Progenitor cell of endocrine pancreas (in vitro differentiated cells): ENCODE measurements at regions not wholly inside any gene's neighbourhood (a gene's known extent, or its start where the extent isn't known, plus 50 kb on each side); places are given as distances from the start of the nearest gene placed in this dataset.

Experiments used
- DNase-seq: peaks from one replicate; pipeline ENCODE4 v3.0.0; 2021; ENCODE audit warnings: low spot score; ENCODE audit not compliant: unreplicated experiment
- H3K27ac Mint-ChIP-seq: 2 replicates; pipeline ENCODE4 v1.8.0; 2021; ENCODE audit warnings: mild to moderate bottlenecking, moderate library complexity, mixed read lengths
- H3K27me3 Mint-ChIP-seq: 2 replicates; pipeline ENCODE4 v1.8.0; 2021; ENCODE audit warnings: mixed read lengths
- H3K36me3 Mint-ChIP-seq: 2 replicates; pipeline ENCODE4 v1.8.0; 2022; ENCODE audit warnings: mixed read lengths; ENCODE audit not compliant: insufficient read depth
- H3K4me1 Mint-ChIP-seq: 2 replicates; pipeline ENCODE4 v1.8.0; 2021; ENCODE audit warnings: low read depth, mixed read lengths
- H3K4me3 Mint-ChIP-seq: 2 replicates; pipeline ENCODE4 v1.8.0; 2021; ENCODE audit warnings: low read depth, mild to moderate bottlenecking, moderate library complexity, mixed read lengths
- H3K9me3 Mint-ChIP-seq: 2 replicates; pipeline ENCODE4 v1.8.0; 2021; ENCODE audit warnings: low read depth, mixed read lengths
- CTCF ChIP-seq: fragments of 200-600 bp; sonication (generic); IDR thresholded peaks from one replicate; pipeline ENCODE4 v1.5.0; 2021; ENCODE audit warnings: antibody characterized with exemption, mild to moderate bottlenecking; ENCODE audit not compliant: unreplicated experiment

GRCh38 chr14:51550636-51551035 lies 101.1 kb upstream of the FRMD6 start:
- Mint-ChIP-seq H3K27ac (no peak overlapping the region), H3K9me3 (no peaks in the 10 kb centered on the region), H3K4me1 (peaks cover 1% of the 10 kb centered on the region), H3K36me3 (peaks cover 1% of the 10 kb centered on the region), H3K4me3 (no peak overlapping the region), H3K27me3 (peaks cover 5% of the 10 kb centered on the region)
- no peak for DNase-seq
- TF ChIP-seq CTCF: no peak

- peaks cover 5% of the 10 kb centered on the region for H3K27me3 Mint-ChIP-seq
- H3K27ac Mint-ChIP-seq: no peak overlapping the region
- peak; percentile 26 for TF ChIP-seq CTCF
- H3K4me3 Mint-ChIP-seq: no peak overlapping the region
- no peaks in the 10 kb centered on the region for H3K4me1 Mint-ChIP-seq
- H3K9me3 Mint-ChIP-seq: no peaks in the 10 kb centered on the region
- DNase-seq: no peak
- H3K36me3 Mint-ChIP-seq: peaks cover 1% of the 10 kb centered on the region
Measured at GRCh38 chr14:51552275-51552674, 99.4 kb upstream of the FRMD6 start.

GRCh38 chr14:51552768-51553404 lies 98.8 kb upstream of the FRMD6 start:
- H3K27ac Mint-ChIP-seq: no peak overlapping the region
- no peak for TF ChIP-seq CTCF
- H3K9me3 Mint-ChIP-seq: no peaks in the 10 kb centered on the region
- H3K4me3 Mint-ChIP-seq: no peak overlapping the region
- H3K27me3 Mint-ChIP-seq: peaks cover 5% of the 10 kb centered on the region
- no peaks in the 10 kb centered on the region for H3K4me1 Mint-ChIP-seq
- DNase-seq: no peak
- H3K36me3 Mint-ChIP-seq: peaks cover 1% of the 10 kb centered on the region

GRCh38 chr14:51554339-51554920 lies 97.3 kb upstream of the FRMD6 start:
- no peaks in the 10 kb centered on the region for H3K9me3 Mint-ChIP-seq
- H3K36me3 Mint-ChIP-seq: no peaks in the 10 kb centered on the region
- H3K27ac Mint-ChIP-seq: no peak overlapping the region
- no peak overlapping the region for H3K4me3 Mint-ChIP-seq
- no peak for DNase-seq
- H3K27me3 Mint-ChIP-seq: peaks cover 3% of the 10 kb centered on the region
- H3K4me1 Mint-ChIP-seq: no peaks in the 10 kb centered on the region
- no peak for TF ChIP-seq CTCF

GRCh38 chr14:51554953-51555352 lies 96.8 kb upstream of the FRMD6 start:
- TF ChIP-seq CTCF: no peak
- Mint-ChIP-seq H3K36me3 (no peaks in the 10 kb centered on the region), H3K27me3 (peaks cover 3% of the 10 kb centered on the region), H3K9me3 (no peaks in the 10 kb centered on the region), H3K4me3 (no peak overlapping the region), H3K27ac (no peak overlapping the region), H3K4me1 (no peaks in the 10 kb centered on the region)
- no peak for DNase-seq
